Fibroblast of lung (primary cell): ENCODE measurements at regions not wholly inside any gene's neighbourhood (a gene's known extent, or its start where the extent isn't known, plus 50 kb on each side); places are given as distances from the start of the nearest gene placed in this dataset.

Experiments used
- DNase-seq, 2 donors: peaks; one replicate each; pipeline versions ENCODE4 v3.0.0 to v3.0.0-alpha.2; 2010; ENCODE audit warnings: low read depth in 2 of 2
- H2AFZ ChIP-seq: 2 replicates; pipeline ENCODE4 v1.5.1; 2012; ENCODE audit warnings: low read length, control low read depth, inconsistent platforms
- H3K27ac ChIP-seq: 2 replicates; pipeline ENCODE4 v1.5.1; 2011; ENCODE audit warnings: low read length, control low read depth; ENCODE audit not compliant: insufficient read depth
- H3K27me3 ChIP-seq: 2 replicates; pipeline ENCODE4 v1.5.1; 2011; ENCODE audit warnings: mild to moderate bottlenecking, low read length; ENCODE audit not compliant: control insufficient read depth, insufficient read depth
- H3K36me3 ChIP-seq: 2 replicates; pipeline ENCODE4 v1.5.1; 2011; ENCODE audit warnings: low read length; ENCODE audit not compliant: control insufficient read depth, insufficient read depth
- H3K4me1 ChIP-seq: 2 replicates; pipeline ENCODE4 v1.5.1; 2011; ENCODE audit warnings: low read length; ENCODE audit not compliant: control insufficient read depth, insufficient read depth; ENCODE audit errors: extremely low read depth
- H3K4me2 ChIP-seq: 2 replicates; pipeline ENCODE4 v1.5.1; 2011; ENCODE audit warnings: low read length, control low read depth; ENCODE audit not compliant: insufficient read depth; ENCODE audit errors: extremely low read depth
- H3K4me3 ChIP-seq, 4 experiments: fragments of 200-600 bp in 1 of 4; sonication (generic) in 1 of 4; replicated peaks in 1 of 4; 2 replicates each; pipeline ENCODE4 v1.5.1; 2011 to 2016; ENCODE audit warnings: low read length in 4 of 4, low read depth in 3 of 4, mild to moderate bottlenecking in 3 of 4, control low read depth in 2 of 4, inconsistent platforms in 1 of 4, mixed read lengths in 1 of 4; ENCODE audit not compliant: insufficient read depth in 1 of 4; ENCODE audit errors: control extremely low read depth in 1 of 4
- H3K79me2 ChIP-seq: 2 replicates; pipeline ENCODE4 v1.5.1; 2012; ENCODE audit warnings: mild to moderate bottlenecking, low read length, inconsistent platforms; ENCODE audit not compliant: control insufficient read depth, insufficient read depth
- H3K9ac ChIP-seq: 2 replicates; pipeline ENCODE4 v1.5.1; 2011; ENCODE audit warnings: mild to moderate bottlenecking, low read length, control low read depth; ENCODE audit not compliant: insufficient read depth
- H3K9me3 ChIP-seq: 2 replicates; pipeline ENCODE4 v1.5.1; 2012; ENCODE audit warnings: low read depth, low read length; ENCODE audit not compliant: control insufficient read depth, insufficient read depth
- H4K20me1 ChIP-seq: 2 replicates; pipeline ENCODE4 v1.5.1; 2011; ENCODE audit warnings: low read length; ENCODE audit not compliant: control insufficient read depth, insufficient read depth; ENCODE audit errors: extremely low read depth
- CTCF ChIP-seq, 2 donors: IDR thresholded peaks in 1 of 2; conservative IDR thresholded peaks in 1 of 2; 1 replicate in 1 of 2; 2 replicates in 1 of 2; pipeline ENCODE4 v1.5.1; 2011 to 2012; ENCODE audit warnings: low read length in 2 of 2, control low read depth in 1 of 2, inconsistent platforms in 1 of 2, low read depth in 1 of 2, mild to moderate bottlenecking in 1 of 2
- EZH2 ChIP-seq: IDR thresholded peaks from 2 replicates; pipeline ENCODE4 v1.5.1; 2012; ENCODE audit warnings: low read length, control low read depth, mild to moderate bottlenecking; ENCODE audit errors: missing control alignments

GRCh38 chr18:54515149-54515548 lies 75.9 kb upstream of the DYNAP start:
- no peak overlapping the region for H3K27ac ChIP-seq
- H2AFZ ChIP-seq: no peak overlapping the region
- H3K79me2 ChIP-seq: no peaks in the 10 kb centered on the region
- H4K20me1 ChIP-seq: no peaks in the 10 kb centered on the region
- no peak overlapping the region for H3K4me2 ChIP-seq
- H3K9ac ChIP-seq: no peak overlapping the region
- no peaks in the 10 kb centered on the region for H3K9me3 ChIP-seq
- TF ChIP-seq CTCF (conservative IDR thresholded peaks at IDR 0.05 in 1 of 2, IDR thresholded peaks at IDR 0.05 in 1 of 2; ENCODE audit: low read depth in 1 of 2, low read length in 2 of 2): no peak
- no peak for TF ChIP-seq EZH2
- DNase-seq: no peak
- no peaks in the 10 kb centered on the region for H3K4me1 ChIP-seq
- H3K27me3 ChIP-seq: no peaks in the 10 kb centered on the region
- no peak overlapping the region for H3K4me3 ChIP-seq
- H3K36me3 ChIP-seq: no peaks in the 10 kb centered on the region

- no peak overlapping the region for H3K4me3 ChIP-seq
- no peak overlapping the region for H3K27ac ChIP-seq
- H3K9ac ChIP-seq: no peak overlapping the region
- no peaks in the 10 kb centered on the region for H4K20me1 ChIP-seq
- no peaks in the 10 kb centered on the region for H3K27me3 ChIP-seq
- no peaks in the 10 kb centered on the region for H3K79me2 ChIP-seq
- H3K4me2 ChIP-seq: no peak overlapping the region
- no peak overlapping the region for H2AFZ ChIP-seq
- TF ChIP-seq CTCF (conservative IDR thresholded peaks at IDR 0.05 in 1 of 2, IDR thresholded peaks at IDR 0.05 in 1 of 2; ENCODE audit: low read depth in 1 of 2, low read length in 2 of 2) (no peak), EZH2 (no peak)
- no peak for DNase-seq
- no peaks in the 10 kb centered on the region for H3K9me3 ChIP-seq
- no peaks in the 10 kb centered on the region for H3K4me1 ChIP-seq
- H3K36me3 ChIP-seq: no peaks in the 10 kb centered on the region
These were observed 73.5 kb upstream of the DYNAP start for GRCh38 chr18:54517521-54517920.

- no peaks in the 10 kb centered on the region for H3K4me1 ChIP-seq
- H3K79me2 ChIP-seq: no peaks in the 10 kb centered on the region
- no peak overlapping the region for H3K9ac ChIP-seq
- no peak overlapping the region for H3K4me3 ChIP-seq
- no peak for DNase-seq
- H3K4me2 ChIP-seq: no peak overlapping the region
- H3K9me3 ChIP-seq: no peaks in the 10 kb centered on the region
- H4K20me1 ChIP-seq: no peaks in the 10 kb centered on the region
- TF ChIP-seq CTCF (conservative IDR thresholded peaks at IDR 0.05 in 1 of 2, IDR thresholded peaks at IDR 0.05 in 1 of 2; ENCODE audit: low read depth in 1 of 2, low read length in 2 of 2) (no peak), EZH2 (no peak)
- no peaks in the 10 kb centered on the region for H3K27me3 ChIP-seq
- H2AFZ ChIP-seq: no peak overlapping the region
- H3K27ac ChIP-seq: no peak overlapping the region
- no peaks in the 10 kb centered on the region for H3K36me3 ChIP-seq
These were observed 69.2 kb upstream of the DYNAP start for GRCh38 chr18:54521846-54522245.
